ENCODE measurements at regions not wholly inside any gene's neighbourhood (a gene's known extent, or its start where the extent isn't known, plus 50 kb on each side); places are given as distances from the start of the nearest gene placed in this dataset.
A peak's percentile ranks its signal among the peaks of the same experiment; 100 is the strongest.

- no peak for DNase-seq (ENCODE audit: low spot score)
- in situ Hi-C loops (cut with HindIII; ENCODE audit: low sequenced_read_pairs) = no loop called here
These were observed 90.2 kb downstream of the DACT2 start for GRCh38 chr6:168229368-168229752.

GRCh38 chr6:168228676-168229367, 90.8 kb downstream of the DACT2 start:
- in situ Hi-C loops (cut with HindIII; ENCODE audit: low sequenced_read_pairs) = no loop called here

GRCh38 chr6:168227840-168228239, 91.7 kb downstream of the DACT2 start:
- in situ Hi-C loops (cut with HindIII; ENCODE audit: low sequenced_read_pairs) = no loop called here
- DNase-seq (ENCODE audit: low spot score) = no peak

More at GRCh38 chr6:168228676-168229367, 90.8 kb downstream of the DACT2 start:
- no peak for DNase-seq (ENCODE audit: low spot score)

- DNase-seq (ENCODE audit: low spot score) = no peak
- in situ Hi-C loops (cut with HindIII; ENCODE audit: low sequenced_read_pairs) = no loop called here
These were observed 92.7 kb downstream of the DACT2 start for GRCh38 chr6:168226902-168227318.

GRCh38 chr6:168226061-168226752, 93.4 kb downstream of the DACT2 start:
- in situ Hi-C loops (cut with HindIII; ENCODE audit: low sequenced_read_pairs) = no loop called here
- no peak for DNase-seq (ENCODE audit: low spot score)

GRCh38 chr6:168225471-168225911, 94.1 kb downstream of the DACT2 start:
- no peak for DNase-seq (ENCODE audit: low spot score)
- in situ Hi-C loops (cut with HindIII; ENCODE audit: low sequenced_read_pairs) = no loop called here

GRCh38 chr6:168223755-168224154, 95.8 kb downstream of the DACT2 start:
- in situ Hi-C loops (cut with HindIII; ENCODE audit: low sequenced_read_pairs) = no loop called here
- no peak for DNase-seq (ENCODE audit: low spot score)

- in situ Hi-C loops (cut with HindIII; ENCODE audit: low sequenced_read_pairs) = no loop called here
- no peak for DNase-seq (ENCODE audit: low spot score)
These were observed 96.4 kb downstream of the DACT2 start for GRCh38 chr6:168223150-168223549.

GRCh38 chr6:168222115-168223043, 97.2 kb downstream of the DACT2 start:
- in situ Hi-C loops (cut with HindIII; ENCODE audit: low sequenced_read_pairs) = no loop called here
- no peak for DNase-seq (ENCODE audit: low spot score)

- no peak for DNase-seq (ENCODE audit: low spot score)
- in situ Hi-C loops (cut with HindIII; ENCODE audit: low sequenced_read_pairs) = no loop called here
These were observed 98.0 kb downstream of the DACT2 start for GRCh38 chr6:168221497-168222079.

GRCh38 chr6:168221000-168221399, 98.6 kb downstream of the DACT2 start:
- no peak for DNase-seq (ENCODE audit: low spot score)
- in situ Hi-C loops (cut with HindIII; ENCODE audit: low sequenced_read_pairs) = no loop called here

- in situ Hi-C loops (cut with HindIII; ENCODE audit: low sequenced_read_pairs) = no loop called here
These were observed 99.8 kb downstream of the DACT2 start for GRCh38 chr6:168219804-168220203.

GRCh38 chr6:168218785-168219566, 100.6 kb downstream of the DACT2 start:
- in situ Hi-C loops (cut with HindIII; ENCODE audit: low sequenced_read_pairs) = no loop called here
- DNase-seq (ENCODE audit: low spot score) = no peak

More at GRCh38 chr6:168219804-168220203, 99.8 kb downstream of the DACT2 start:
- DNase-seq (ENCODE audit: low spot score) = no peak

- in situ Hi-C loops (cut with HindIII; ENCODE audit: low sequenced_read_pairs) = no loop called here
- DNase-seq (ENCODE audit: low spot score) = peak; percentile 6
These were observed 101.6 kb downstream of the DACT2 start for GRCh38 chr6:168217880-168218537.

- in situ Hi-C loops (cut with HindIII; ENCODE audit: low sequenced_read_pairs) = no loop called here
- no peak for DNase-seq (ENCODE audit: low spot score)
These were observed 102.2 kb downstream of the DACT2 start for GRCh38 chr6:168217216-168217879.

GRCh38 chr6:168216751-168217191, 102.8 kb downstream of the DACT2 start:
- in situ Hi-C loops (cut with HindIII; ENCODE audit: low sequenced_read_pairs) = no loop called here
- peak; percentile 59 for DNase-seq (ENCODE audit: low spot score)

GRCh38 chr6:168216117-168216516, 103.5 kb downstream of the DACT2 start:
- in situ Hi-C loops (cut with HindIII; ENCODE audit: low sequenced_read_pairs) = no loop called here

More at GRCh38 chr6:168216117-168216516, 103.5 kb downstream of the DACT2 start:
- DNase-seq (ENCODE audit: low spot score) = no peak

Measured in G401 (cell line).